GM19025 (cell line): ENCODE measurements at regions not wholly inside any gene's neighbourhood (a gene's known extent, or its start where the extent isn't known, plus 50 kb on each side); places are given as distances from the start of the nearest gene placed in this dataset.
"Not testable (repeated sequence)": the region's sequence is repeated elsewhere in the genome, so short reads cannot be mapped to it uniquely, and the experiment has no call there.

Experiments used
- ATAC-seq: cut with Tn5 transposase; IDR thresholded peaks from one replicate; pipeline ENCODE4 v1.9.1; 2021; ENCODE audit warnings: mild to moderate bottlenecking, low read depth, moderate library complexity; ENCODE audit not compliant: unreplicated experiment

DNA sequence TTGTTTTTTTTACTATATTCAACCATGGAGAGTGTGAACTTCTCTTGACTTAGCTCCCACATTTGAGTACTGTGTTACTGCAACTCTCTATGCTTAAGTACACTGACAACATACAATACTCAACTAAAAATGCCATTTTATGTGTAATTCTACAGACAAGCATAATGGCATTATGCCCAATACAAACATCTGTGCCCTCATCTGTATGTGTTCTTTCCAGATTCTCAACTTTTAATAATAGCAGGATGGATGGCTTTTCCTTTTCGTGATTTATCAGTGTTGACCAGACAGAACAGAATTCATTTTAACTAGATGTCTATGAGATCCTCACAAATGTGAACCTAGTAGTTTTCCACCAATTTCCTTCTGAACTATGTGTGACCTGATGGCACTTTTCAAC lies 84.2 kb upstream of the MARCKS start:
- ATAC-seq: no peak

DNA sequence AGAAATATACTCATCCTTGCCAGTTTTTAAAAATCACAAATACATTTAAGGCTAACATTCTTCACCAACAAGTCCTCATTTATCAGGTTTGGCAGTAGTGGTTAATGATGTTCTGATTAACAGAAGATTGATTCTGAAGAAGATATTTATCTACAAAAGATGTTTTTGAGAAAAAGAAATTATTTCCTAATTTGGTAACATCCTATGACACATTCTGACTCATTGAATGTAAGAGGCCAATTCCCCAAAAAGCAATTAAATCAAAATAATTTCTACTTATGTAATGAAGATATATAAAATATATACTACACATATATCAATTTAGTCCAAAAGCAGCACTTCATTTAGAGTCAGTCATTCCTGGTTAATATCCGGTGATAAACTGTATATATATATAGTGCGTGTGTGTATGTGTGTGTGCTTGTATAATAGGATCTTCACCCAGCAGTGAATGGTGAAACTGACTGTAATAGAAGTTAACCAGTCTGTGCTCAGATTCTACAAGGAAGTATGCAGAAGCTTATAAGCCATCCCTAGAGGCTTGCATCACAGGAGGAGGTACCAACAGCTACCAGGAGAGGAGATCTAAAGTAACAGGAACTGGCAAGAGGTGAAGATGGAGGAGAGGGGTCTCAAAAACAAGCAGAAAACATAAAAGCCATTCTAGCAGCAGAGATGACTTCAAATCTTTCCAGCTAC lies 82.9 kb upstream of the MARCKS start:
- ATAC-seq: no peak

DNA sequence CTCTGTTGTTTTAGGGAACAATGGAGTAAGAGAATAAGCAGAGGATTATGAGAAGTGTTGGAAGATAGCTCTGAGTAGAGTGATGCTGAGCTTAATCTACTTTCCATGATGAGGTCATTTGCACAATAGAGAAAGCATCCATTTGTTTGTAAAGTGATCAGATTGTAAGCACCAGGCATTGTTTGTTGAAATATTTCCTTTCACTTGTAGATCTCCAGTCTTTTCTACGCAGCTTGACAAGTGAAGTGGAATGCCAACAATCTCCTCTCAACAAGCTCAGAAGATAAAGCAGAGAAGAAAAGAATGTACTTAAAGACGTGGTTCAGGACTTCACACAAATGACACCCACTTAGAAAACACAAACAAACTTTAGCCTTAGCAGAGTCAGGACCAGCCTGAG lies 80.1 kb upstream of the MARCKS start:
- no peak for ATAC-seq

DNA sequence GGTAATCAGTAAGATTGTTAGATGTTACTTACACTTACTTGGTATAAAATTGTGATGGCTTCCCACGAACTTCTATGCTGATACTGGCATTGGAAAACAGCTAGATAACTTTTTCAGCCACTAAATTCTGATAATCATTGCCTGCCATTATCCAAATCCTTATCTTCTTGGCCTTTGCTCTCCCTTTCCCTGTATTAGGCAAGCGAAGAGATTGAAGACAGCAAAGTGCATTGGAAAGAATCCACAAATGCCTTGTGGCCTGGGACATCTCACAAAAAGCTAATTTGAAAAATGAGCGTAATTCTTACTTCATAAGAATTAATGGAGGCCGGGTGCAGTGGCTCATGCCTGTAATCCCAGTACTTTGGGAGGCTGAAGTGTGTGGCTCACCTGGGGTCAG lies 79.5 kb upstream of the MARCKS start:
- no peak for ATAC-seq

DNA sequence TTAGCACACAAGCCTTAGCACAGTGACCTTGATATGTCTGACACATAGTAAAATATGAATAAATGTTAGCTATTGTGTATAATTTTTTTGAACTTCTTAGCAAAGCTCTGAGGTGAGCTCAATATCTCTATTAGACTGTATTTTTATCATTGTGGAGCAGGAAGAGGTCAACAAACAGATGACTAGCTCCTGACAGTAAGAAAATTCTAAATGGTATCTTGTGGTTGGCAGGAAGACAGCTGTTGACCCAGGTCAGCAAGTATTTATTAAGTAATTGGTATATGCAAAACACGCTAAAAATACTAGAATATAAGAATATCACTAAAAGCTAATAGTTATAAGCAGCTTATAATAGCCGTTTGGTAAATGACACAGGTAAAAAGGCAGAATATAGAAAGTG lies 77.5 kb upstream of the MARCKS start:
- no peak for ATAC-seq

DNA sequence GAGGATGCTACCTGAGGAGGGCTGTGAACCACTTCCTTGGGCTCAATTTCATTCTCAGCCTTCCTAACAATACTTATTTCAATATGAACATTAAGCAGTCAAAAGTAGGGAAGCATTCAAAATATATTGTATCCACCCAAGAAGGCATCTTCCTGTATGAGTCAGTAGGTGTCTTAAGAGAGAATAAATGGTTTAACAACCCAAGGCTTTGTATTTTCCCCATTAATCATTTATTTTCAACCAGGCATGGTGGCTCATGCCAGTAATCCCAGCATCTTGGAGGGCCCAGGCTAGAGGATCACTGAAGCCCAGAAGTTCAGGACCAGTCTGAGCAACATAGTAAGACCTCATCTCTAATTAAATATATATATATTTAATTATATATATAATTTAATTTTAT lies 74.5 kb upstream of the MARCKS start:
- ATAC-seq: no peak

DNA sequence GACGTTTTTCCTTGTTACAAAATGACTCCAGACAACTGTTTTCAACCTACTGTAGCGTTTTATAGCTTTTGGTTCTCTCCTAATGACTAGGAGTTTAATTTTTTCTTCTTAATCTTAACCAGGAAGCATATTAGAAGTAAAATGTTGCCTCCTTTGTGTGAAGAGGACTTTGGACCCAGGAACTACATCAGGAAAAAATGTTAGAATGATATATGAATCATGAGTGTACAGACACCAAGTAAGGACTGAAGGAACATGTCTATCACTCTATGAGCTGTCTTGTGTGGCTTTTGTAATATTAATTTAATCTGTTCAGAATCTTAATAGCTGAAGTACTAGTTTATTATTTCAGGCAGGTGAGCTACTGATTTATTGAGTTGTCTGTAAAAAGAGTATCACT lies 71.0 kb upstream of the MARCKS start:
- ATAC-seq: no peak

DNA sequence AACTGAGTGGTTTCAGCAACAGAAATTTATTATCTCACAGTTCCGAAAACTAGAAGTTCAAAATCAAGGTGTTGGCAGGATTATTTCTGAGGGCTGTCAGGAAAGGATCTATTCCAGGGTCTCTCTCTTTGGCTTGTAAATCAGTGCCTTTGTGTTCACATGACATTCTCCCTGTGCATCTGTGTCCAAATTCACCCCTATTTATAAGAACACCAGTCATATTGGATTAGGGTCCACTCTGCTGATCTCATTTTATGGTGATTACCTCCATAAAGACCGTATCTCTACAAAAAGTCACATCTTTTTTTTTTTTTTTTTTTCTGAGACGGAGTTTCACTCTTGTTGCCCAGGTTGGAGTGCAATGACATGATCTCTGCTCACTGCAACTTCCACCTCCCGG lies 68.6 kb upstream of the MARCKS start:
- ATAC-seq: no peak

DNA sequence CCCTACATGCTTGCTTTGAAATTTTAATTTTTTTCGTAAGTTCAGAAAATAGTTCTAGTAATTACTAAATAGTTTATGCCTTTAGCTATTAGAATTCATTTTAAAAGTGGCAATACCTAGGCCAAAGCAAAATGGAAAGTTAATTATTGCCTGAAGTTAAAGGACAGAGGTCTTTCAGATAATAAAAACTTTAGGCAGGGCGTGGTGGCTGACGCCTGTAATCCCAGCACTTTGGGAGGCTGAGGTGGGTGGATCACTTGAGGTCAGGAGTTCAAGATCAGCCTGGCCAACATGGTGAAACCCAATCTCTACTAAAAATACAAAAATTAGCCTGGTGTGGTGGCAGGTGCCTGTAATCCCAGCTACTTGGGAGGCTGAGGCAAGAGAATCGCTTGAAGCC lies 65.9 kb upstream of the MARCKS start:
- not testable (repeated sequence) for ATAC-seq

DNA sequence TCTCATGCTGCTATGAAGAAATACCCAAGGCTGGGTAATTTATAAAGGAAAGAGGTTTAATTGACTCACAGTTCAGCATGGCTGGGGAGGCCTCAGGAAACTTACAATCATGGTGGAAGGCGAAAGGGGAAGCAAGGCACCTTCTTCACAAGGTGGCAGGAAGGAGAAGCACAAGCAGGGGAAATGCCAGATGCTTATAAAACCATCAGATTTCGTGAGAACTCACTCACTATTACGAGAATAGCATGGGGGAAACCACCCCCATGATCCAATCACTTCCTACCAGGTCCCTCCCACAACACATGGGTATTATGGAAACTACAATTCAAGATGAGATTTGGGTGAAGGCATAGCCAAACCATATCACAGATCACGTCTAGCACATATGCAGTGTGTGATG lies 61.8 kb upstream of the MARCKS start:
- not testable (repeated sequence) for ATAC-seq

DNA sequence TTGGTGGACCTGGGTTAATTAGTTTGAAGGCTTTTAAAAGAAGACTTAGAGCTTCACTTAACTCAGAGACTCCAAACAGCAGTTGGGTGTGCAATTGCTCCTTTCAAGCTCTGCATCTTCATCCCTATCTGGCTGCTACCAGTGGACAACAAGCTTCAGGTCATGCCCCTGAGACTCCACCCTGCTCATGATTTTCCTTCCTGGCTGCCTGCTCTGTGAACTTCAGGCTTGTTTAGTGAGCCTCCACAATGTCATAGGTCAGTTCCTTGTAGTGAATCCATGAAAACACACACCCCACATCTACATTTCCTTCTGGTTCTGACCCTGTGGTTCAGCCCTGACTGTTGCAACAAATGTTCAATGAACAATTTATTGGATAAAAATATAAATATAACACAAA lies 61.1 kb upstream of the MARCKS start:
- no peak for ATAC-seq

DNA sequence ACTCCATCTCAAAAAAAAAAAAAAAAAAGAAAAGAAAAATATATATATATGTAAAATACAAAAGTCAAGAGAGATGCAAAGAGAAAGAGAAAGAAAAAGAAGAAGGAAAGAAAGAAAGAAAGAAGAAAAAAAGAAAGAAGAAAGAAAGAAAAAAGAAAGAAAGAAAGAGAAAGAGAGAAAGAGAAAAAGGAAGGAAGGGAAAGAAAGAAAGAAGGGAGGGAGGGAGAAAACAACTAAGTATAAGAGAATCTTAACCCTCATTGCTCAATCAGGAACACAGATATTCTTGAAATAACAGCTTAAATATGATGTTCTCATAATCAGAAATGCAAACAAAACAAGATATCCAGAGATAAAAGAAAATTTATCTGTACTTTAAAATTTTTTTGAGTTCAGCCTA lies 54.4 kb upstream of the MARCKS start:
- ATAC-seq: no peak

DNA sequence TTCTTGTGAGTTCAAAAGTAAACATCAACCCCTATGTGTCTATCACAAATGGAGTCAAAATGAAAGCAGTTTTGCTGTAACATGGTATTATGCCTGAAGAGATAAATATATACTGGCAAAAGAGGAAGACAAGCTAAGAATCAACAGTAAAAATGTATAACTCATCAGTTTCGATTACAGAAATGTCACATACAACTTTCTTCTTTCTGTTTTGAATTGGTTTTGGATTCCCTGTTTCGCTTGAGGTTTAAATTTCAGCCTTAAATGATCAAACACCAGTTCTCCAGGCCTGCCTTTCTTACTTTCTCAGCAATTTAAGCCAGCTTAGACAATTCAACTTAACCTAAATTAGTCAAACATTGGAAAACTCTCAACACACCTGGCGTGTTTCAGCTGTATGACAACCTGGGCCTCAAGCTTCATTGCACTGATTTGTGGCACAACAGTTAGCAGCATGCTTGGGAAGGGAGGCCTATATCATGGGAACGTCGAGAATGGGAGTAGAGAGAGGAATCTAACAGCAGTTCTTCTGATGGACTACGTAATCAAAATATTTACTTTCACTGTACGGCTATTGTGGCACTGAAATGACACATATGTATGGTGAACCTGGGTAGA lies 51.9 kb upstream of the MARCKS start:
- peak; percentile 94 for ATAC-seq

DNA sequence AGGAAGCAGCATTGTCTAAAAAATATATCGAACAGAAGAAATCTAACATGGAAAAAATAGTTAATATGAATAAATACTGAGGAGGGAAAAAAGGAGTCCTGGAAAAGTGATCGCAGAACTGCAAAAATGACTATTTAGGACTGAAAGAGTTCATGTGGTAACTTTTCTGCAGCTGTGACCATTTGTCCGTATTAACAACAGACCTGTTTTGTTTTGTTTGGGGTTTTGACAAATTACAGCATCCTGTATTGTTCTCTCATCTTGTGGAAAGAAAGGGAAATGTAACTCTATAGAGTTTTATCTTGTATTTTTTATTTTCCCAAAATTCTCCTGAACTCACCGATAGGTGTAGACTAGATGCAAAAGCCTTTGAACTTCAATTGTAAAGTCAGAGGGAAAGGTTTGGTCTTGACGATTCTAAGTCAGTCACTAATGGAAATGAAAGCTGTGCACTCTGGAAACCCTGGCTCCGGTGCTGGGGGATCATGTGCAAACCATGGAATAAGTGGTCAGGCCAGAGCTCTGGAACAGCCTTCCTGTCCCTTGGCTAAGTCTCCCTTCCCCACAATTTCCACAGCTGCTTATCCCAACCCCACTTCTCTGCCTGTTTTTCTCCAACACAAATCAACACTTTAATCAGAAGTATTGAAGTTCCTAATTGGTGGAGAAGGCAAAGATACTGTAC lies 51.2 kb upstream of the MARCKS start:
- ATAC-seq: no peak
